Activated naive CD4-positive, alpha-beta T cell treated with anti-CD3 and anti-CD28 coated beads, Interleukin-2, amount 10 ng/mL, durations not matched to agents 7 days and 5 days (primary cell): ENCODE measurements at regions not wholly inside any gene's neighbourhood (a gene's known extent, or its start where the extent isn't known, plus 50 kb on each side); places are given as distances from the start of the nearest gene placed in this dataset.

ENCODE experiments used
- CTCF ChIA-PET: fragments of 350-600 bp; sonication (Branson Sonifier 250); formaldehyde crosslinking; loops from one replicate; lab custom pipeline; 2021; ENCODE audit warnings: antibody characterized with exemption; lab: Charles Lee
- DNase-seq: peaks from one replicate; pipeline ENCODE4 v3.0.0-alpha.2; 2020
- H3K27ac Mint-ChIP-seq: one replicate; pipeline ENCODE4 v1.8.0; 2021; ENCODE audit warnings: mild to moderate bottlenecking, moderate library complexity, mixed read lengths
- H3K27me3 Mint-ChIP-seq: one replicate; pipeline ENCODE4 v1.8.0; 2021; ENCODE audit warnings: mild to moderate bottlenecking, mixed read lengths
- H3K36me3 Mint-ChIP-seq: one replicate; pipeline ENCODE4 v1.8.0; 2021; ENCODE audit warnings: mixed read lengths
- H3K4me1 Mint-ChIP-seq: one replicate; pipeline ENCODE4 v1.8.0; 2021; ENCODE audit warnings: mixed read lengths
- H3K4me3 Mint-ChIP-seq: one replicate; pipeline ENCODE4 v1.8.0; 2021; ENCODE audit warnings: mild to moderate bottlenecking, moderate library complexity, mixed read lengths
- H3K9me3 Mint-ChIP-seq: one replicate; pipeline ENCODE4 v1.8.0; 2021; ENCODE audit warnings: mixed read lengths

DNA sequence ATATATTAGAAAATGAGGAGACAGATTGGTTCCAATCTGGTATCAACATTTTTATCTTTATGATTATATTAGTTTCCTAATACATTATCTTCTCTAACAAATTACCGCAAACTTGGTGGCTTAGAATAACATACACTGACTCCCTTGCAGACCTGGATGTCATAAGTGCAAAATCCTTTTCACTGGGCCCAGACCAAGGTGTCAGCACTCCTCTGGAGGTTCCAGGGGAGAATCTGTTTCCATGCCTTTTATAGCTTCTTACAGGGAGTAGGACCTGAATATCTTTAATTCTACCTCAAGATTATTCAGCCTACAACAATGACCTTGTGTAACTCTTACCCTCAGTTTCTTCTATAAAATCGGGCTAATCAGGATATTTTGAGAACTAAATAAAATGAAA is 329.9 kb upstream of the GRM3 start:
- Mint-ChIP-seq H3K27ac (no peak overlapping the region), H3K4me1 (no peaks in the 10 kb centered on the region)

DNA sequence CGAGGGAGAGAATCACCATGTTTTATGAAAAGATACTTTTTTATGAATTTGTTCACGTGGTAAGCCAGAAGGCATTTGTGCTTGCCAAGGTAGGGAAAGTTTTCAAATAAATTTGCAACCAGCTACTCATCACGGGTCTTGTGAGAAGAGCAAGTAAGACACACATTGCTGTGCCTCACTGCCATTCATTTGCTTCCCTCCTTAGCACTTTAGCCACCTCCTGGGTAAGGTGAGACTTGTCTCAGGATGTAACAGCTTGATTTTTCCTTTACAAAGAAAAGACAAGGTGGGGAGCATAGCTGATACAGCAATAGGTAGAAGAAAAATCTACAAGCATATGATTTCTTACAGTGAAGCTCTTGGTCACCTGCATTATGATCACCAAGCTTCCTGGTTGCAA is 342.4 kb upstream of the GRM3 start:
- Mint-ChIP-seq H3K27ac (no peak overlapping the region), H3K36me3 (no peaks in the 10 kb centered on the region), H3K4me3 (no peak overlapping the region), H3K27me3 (no peaks in the 10 kb centered on the region), H3K9me3 (no peaks in the 10 kb centered on the region), H3K4me1 (no peaks in the 10 kb centered on the region)
- DNase-seq = no peak
- CTCF ChIA-PET = no interaction called here

More for the DNA sequence above, 329.9 kb upstream of the GRM3 start:
- Mint-ChIP-seq H3K27me3 (no peaks in the 10 kb centered on the region), H3K4me3 (no peak overlapping the region), H3K9me3 (no peaks in the 10 kb centered on the region), H3K36me3 (no peaks in the 10 kb centered on the region)
- no peak for DNase-seq
- CTCF ChIA-PET = no interaction called here

DNA sequence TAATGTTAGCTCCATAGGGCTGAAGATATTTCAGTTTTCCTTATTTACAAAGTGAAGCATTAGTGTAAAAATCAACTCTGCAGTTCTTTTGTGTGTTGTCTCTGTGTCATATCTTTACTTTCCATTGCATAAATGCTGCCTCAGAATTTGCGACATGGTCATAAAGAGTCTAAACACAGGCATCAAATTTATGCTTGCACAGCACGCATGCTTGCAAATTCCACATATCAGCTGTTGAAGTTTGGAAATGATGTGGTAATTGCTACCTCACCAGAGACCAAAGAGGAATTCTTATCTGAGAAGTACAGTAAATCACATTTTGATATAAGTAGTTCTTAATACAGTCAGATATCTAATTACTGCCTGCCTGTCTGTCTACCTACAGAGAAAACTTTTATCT is 348.2 kb upstream of the GRM3 start:
- H3K9me3 Mint-ChIP-seq = no peaks in the 10 kb centered on the region
- no peaks in the 10 kb centered on the region for H3K4me1 Mint-ChIP-seq
- CTCF ChIA-PET = no interaction called here
- DNase-seq = no peak
- H3K36me3 Mint-ChIP-seq = no peaks in the 10 kb centered on the region
- H3K4me3 Mint-ChIP-seq = no peak overlapping the region
- no peak overlapping the region for H3K27ac Mint-ChIP-seq
- H3K27me3 Mint-ChIP-seq = no peaks in the 10 kb centered on the region

DNA sequence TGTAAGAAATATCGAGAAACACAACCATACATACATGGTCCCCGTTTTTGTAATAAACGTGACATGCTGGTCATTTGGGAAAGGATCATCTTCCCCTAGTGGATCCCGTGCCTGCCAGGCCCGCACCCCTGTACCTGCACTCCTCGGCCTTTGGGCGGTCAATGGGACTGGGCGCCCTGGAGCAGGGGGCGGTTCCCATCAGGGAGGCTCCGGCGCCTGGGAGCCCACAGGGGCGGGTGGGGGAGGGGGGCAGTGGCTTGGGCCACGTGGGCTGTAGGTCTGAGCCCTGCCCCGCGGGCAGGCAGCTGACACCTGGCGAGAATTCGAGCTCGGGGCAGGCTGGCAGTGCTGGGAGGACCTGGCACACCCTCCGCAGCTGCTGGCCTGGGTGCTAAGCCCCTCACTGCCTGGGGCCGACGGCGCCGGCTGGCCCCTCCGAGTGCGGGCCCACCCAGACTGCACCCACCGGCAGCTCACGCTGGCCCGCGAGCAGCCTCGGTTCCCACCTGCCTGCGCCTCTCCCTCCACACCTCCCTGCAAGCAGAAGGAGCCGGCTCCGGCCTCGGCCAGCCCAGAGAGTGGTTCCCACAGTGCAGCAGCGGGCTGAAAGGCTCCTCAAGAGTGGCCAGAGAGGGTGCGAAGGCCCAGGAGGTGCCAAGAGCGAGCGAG is 361.6 kb upstream of the GRM3 start:
- no peaks in the 10 kb centered on the region for H3K4me1 Mint-ChIP-seq
- H3K4me3 Mint-ChIP-seq = no peak overlapping the region
- H3K36me3 Mint-ChIP-seq = no peaks in the 10 kb centered on the region
- CTCF ChIA-PET = no interaction called here
- peaks cover 1% of the 10 kb centered on the region for H3K9me3 Mint-ChIP-seq
- no peak for DNase-seq
- H3K27ac Mint-ChIP-seq = no peak overlapping the region
- H3K27me3 Mint-ChIP-seq = no peaks in the 10 kb centered on the region

DNA sequence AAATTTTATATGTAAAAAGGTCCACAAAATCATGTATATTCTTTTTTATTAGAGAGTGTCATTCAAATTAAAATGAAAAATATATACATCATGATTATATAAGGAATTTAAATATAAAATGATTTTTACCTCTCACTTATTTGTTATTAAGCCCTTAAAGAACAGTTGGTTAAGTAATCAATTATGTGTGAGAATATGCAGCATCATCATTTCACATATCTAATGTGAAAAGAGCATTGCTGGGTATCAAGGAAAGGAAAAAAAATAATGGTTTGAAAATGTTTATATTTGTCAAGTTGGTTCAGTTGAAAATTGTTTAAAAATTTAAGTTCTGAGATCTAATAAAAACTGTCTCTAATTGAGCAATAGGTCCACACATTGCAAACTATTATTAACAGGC is 363.6 kb upstream of the GRM3 start:
- no peak overlapping the region for H3K27ac Mint-ChIP-seq
- CTCF ChIA-PET = no interaction called here
- no peaks in the 10 kb centered on the region for H3K36me3 Mint-ChIP-seq
- peaks cover 2% of the 10 kb centered on the region for H3K9me3 Mint-ChIP-seq
- H3K27me3 Mint-ChIP-seq = no peaks in the 10 kb centered on the region
- DNase-seq = no peak
- H3K4me1 Mint-ChIP-seq = no peaks in the 10 kb centered on the region
- no peak overlapping the region for H3K4me3 Mint-ChIP-seq

DNA sequence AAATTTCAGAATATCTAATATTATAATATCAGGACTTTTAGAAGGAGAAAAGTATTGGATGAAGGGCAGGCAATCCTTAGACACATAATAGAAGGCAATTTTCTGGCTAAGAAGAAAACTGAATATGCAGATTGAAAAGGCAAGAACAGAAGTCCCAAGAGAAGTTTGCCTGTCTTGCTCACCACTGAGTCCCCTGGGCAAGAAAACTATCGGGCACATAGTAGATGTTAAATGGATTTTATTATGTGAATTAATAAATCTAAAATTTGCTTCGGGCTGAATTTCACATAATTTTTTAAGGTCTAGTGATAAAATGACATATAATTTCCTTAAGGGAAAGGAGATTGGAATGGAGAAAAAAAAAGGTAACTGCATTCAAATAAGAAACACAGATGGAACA is 380.9 kb upstream of the GRM3 start:
- no peak overlapping the region for H3K27ac Mint-ChIP-seq
- CTCF ChIA-PET = no interaction called here

DNA sequence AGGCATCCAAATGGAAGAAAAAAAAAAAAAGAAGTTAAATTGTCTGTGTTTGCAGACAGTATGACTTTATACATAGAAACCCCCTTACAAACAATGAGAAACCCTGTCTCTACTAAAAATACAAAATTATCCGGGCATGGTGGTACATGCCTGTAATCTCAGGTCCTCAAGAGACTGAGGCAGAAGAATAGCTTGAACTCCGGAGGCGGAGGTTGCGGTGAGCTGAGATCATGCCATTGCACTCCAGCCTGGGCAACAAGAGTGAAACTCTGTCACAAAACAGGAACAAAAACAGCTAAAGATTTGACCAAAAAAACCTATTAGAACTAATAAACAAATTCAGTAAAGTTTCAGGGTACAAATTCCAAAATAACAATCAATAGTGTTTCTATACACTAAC is 385.8 kb upstream of the GRM3 start:
- Mint-ChIP-seq H3K27me3 (no peaks in the 10 kb centered on the region), H3K9me3 (peaks cover 16% of the 10 kb centered on the region), H3K4me3 (no peak overlapping the region), H3K27ac (no peak overlapping the region), H3K4me1 (no peaks in the 10 kb centered on the region), H3K36me3 (no peaks in the 10 kb centered on the region)
- CTCF ChIA-PET = no interaction called here
- no peak for DNase-seq

More for the DNA sequence above, 380.9 kb upstream of the GRM3 start:
- Mint-ChIP-seq H3K36me3 (no peaks in the 10 kb centered on the region), H3K4me1 (no peaks in the 10 kb centered on the region), H3K27me3 (no peaks in the 10 kb centered on the region), H3K9me3 (peaks cover 6% of the 10 kb centered on the region), H3K4me3 (no peak overlapping the region)
- DNase-seq = no peak

DNA sequence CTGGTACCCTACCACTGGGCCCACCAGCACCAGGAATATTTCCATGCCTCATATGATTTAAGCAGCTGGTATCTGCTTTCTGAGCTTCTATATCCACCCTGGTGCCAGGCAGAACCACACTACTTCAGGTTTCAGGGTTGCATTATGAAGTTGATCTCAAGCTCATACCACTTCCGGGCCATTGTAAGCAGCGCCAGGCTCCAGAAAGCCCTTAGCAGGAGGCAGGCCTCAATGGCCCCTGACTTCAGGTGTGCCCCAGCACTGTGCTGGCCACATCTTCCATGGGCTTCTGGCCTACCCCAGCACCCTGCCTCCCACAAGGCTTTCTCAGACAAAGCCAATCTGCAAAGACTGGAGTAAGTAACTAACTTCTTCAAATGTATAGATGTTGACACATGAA is 391.3 kb upstream of the GRM3 start:
- H3K4me1 Mint-ChIP-seq = no peaks in the 10 kb centered on the region
- H3K9me3 Mint-ChIP-seq = peaks cover 17% of the 10 kb centered on the region
- CTCF ChIA-PET = no interaction called here
- no peaks in the 10 kb centered on the region for H3K27me3 Mint-ChIP-seq
- H3K27ac Mint-ChIP-seq = no peak overlapping the region
- no peaks in the 10 kb centered on the region for H3K36me3 Mint-ChIP-seq
- H3K4me3 Mint-ChIP-seq = no peak overlapping the region
- no peak for DNase-seq

DNA sequence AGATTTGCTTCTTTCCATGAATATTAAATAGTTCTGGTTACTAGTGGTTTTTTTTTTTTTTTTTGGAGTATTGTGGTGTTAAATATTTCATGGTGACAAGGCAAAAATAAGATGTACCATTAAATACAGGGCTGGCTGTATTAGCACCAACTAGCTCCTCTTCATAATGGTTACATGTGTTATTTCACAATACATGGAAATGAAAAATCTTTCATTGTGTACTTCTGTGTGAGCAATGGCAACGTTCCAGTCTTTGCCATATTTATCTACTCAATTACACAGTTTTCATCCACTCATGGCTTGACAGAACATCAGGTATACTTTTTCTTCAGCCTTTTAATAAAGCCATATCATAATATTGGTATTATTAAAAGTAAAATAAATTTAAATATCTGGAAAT is 394.7 kb upstream of the GRM3 start:
- CTCF ChIA-PET = no interaction called here
- no peaks in the 10 kb centered on the region for H3K4me1 Mint-ChIP-seq
- H3K36me3 Mint-ChIP-seq = no peaks in the 10 kb centered on the region
- no peak overlapping the region for H3K27ac Mint-ChIP-seq
- no peak overlapping the region for H3K4me3 Mint-ChIP-seq
- no peaks in the 10 kb centered on the region for H3K27me3 Mint-ChIP-seq
- H3K9me3 Mint-ChIP-seq = peaks cover 15% of the 10 kb centered on the region
- no peak for DNase-seq

DNA sequence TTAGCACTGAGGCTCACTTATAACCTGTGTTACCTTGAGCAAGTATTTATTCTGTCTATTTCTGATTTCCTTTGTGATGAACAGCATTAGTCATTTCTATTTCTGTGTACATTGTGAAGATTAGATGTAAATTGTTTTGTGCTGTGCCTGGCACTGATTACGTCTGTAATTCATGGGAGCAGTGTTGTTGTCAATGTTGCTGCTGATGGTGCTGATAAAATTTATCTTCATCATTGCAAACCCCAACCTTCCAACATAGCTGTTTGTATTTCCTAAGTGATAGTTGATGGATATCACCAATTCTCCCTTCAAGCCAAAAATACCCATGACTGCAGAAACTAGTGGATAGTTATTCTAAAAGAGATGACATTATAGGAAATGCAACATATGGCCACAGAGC is 400.5 kb upstream of the GRM3 start:
- H3K4me3 Mint-ChIP-seq = no peak overlapping the region
- H3K9me3 Mint-ChIP-seq = peaks cover 6% of the 10 kb centered on the region
- DNase-seq = no peak
- no peaks in the 10 kb centered on the region for H3K27me3 Mint-ChIP-seq
- H3K36me3 Mint-ChIP-seq = no peaks in the 10 kb centered on the region
- CTCF ChIA-PET = no interaction called here
- no peaks in the 10 kb centered on the region for H3K4me1 Mint-ChIP-seq
- H3K27ac Mint-ChIP-seq = no peak overlapping the region

DNA sequence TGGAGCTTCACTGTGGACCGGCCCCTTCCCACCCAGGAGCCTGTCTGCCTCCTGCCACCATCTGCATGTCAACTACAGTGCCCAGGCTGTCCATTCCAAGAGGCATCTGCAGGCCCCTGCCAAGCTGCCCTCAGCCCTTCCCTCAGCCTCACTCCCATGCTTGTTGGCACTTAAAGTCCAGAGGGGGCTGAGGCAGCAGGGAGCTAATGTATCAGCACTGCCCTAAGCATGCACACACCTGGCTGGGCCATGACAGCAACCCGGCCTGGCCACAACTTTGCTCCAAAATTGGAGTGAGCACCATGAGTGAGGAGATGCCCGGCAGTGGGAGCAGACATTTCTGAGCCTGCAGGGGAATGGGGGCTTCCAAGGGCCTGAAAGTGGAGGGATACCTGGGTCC is 417.5 kb upstream of the GRM3 start:
- Mint-ChIP-seq H3K9me3 (peaks cover 22% of the 10 kb centered on the region), H3K4me1 (no peaks in the 10 kb centered on the region), H3K27me3 (no peaks in the 10 kb centered on the region), H3K27ac (no peak overlapping the region), H3K36me3 (no peaks in the 10 kb centered on the region), H3K4me3 (no peak overlapping the region)
- CTCF ChIA-PET = no interaction called here
- DNase-seq = no peak

DNA sequence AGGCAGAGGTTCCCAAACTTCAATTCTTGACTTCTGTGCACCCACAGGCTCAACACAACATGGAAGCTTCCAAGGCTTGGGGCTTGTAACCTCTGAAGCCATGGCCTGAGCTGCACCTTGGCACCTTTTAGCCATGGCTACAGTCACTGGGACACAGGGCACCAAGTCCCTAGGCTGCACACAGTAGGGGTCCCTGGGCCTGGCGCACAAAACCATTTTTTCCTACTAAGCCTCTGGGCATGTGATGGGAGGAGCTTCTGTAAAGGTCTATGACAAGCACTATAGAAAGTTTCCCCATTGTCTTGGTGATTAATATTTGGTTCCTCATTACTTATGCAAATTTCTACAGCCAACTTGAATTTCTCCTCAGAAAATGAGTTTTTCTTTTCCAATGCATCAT is 420.9 kb upstream of the GRM3 start:
- no peak overlapping the region for H3K27ac Mint-ChIP-seq
- no peaks in the 10 kb centered on the region for H3K36me3 Mint-ChIP-seq
- no peak overlapping the region for H3K4me3 Mint-ChIP-seq
- CTCF ChIA-PET = no interaction called here
- DNase-seq = no peak
- no peaks in the 10 kb centered on the region for H3K4me1 Mint-ChIP-seq
- H3K9me3 Mint-ChIP-seq = peaks cover 22% of the 10 kb centered on the region
- H3K27me3 Mint-ChIP-seq = no peaks in the 10 kb centered on the region

DNA sequence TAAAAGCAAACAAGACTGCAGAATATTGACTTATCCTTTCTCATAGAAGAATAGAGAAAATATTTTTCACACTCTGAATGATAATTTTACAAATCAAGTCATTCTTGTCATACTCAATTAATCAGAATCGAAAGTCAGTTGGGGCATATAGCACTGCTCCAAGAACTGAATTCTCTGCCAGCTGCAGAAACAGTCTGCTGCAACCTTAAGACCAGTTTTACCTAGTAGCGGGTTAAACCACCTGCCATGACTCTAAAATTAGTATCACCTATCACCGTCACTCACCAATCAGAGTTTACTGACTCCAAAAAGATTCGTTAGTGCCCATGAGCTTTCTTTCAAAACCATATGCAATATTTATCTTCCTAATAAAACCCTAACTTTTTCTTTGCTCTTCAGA is 429.0 kb upstream of the GRM3 start:
- Mint-ChIP-seq H3K4me3 (no peak overlapping the region), H3K9me3 (no peaks in the 10 kb centered on the region), H3K4me1 (no peaks in the 10 kb centered on the region), H3K27me3 (no peaks in the 10 kb centered on the region), H3K36me3 (no peaks in the 10 kb centered on the region), H3K27ac (no peak overlapping the region)
- CTCF ChIA-PET = interaction anchor here (0.6 kb wide), 1 partner anchor 63 kb away, joined by 4 read pairs; no protein-coding TSS in a partner anchor
- no peak for DNase-seq

DNA sequence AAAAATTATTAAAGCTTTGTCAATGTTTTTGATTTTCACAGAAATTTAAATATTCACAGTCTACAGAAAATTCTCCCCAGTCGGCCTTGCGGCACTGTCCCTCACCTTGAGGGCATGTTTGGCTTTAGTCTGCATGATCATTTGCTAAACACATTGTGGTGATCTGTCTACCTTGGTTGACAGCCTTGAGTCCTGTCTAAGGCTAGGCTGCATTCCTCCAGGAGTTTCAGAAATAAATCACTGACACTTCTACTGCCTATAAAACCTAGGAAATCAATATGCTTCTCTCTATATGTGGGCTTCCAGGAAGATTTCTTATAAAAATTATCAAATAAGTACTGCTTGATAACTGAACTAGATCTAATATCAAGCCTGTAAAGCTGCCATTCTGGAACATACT is 430.7 kb upstream of the GRM3 start:
- no peak for DNase-seq
- Mint-ChIP-seq H3K27me3 (no peaks in the 10 kb centered on the region), H3K9me3 (no peaks in the 10 kb centered on the region), H3K36me3 (no peaks in the 10 kb centered on the region), H3K4me1 (no peaks in the 10 kb centered on the region), H3K4me3 (no peak overlapping the region), H3K27ac (no peak overlapping the region)
- CTCF ChIA-PET = no interaction called here

DNA sequence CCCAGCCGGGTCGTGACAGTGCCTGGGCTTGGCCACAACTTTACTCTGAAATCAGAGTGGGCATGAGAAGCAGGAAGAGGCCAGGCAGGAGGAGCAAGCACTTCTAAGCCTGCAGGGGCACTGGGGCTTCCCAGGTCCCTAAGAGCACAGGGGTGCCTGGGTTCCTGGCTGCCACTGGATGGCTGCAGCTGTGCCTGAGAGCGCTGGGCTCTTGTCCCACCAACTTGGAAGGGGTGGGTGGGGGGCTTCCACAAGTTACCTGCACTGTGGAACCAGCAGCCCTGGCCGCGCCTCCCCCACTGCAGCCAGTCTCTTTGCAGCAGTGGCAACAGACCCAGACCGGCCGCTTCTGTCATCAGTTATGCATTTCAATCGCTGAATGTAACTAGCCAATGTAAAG is 434.7 kb upstream of the GRM3 start:
- H3K4me1 Mint-ChIP-seq = no peaks in the 10 kb centered on the region
- peaks cover 3% of the 10 kb centered on the region for H3K9me3 Mint-ChIP-seq
- CTCF ChIA-PET = no interaction called here
- no peaks in the 10 kb centered on the region for H3K36me3 Mint-ChIP-seq
- H3K27ac Mint-ChIP-seq = no peak overlapping the region
- no peak for DNase-seq
- H3K4me3 Mint-ChIP-seq = no peak overlapping the region
- no peaks in the 10 kb centered on the region for H3K27me3 Mint-ChIP-seq

DNA sequence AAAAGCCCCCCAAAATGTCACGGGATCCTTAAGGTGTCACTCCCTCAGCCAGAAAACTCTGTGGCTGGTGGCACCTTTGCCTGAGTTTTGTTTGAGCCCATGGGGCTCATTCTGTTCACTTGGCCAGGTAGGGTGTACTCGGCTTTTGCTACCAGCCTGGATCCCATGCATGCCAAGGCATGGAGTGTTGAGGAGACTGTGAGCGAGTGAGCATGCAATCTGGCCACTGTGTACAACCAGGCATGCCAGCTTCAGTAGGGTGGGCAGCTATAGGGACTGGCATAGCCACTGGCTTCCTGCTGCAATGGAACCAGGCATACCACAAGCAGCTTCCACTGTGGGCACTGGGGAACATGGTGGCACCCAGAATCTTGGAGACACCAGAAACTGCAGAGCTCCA is 436.0 kb upstream of the GRM3 start:
- no peaks in the 10 kb centered on the region for H3K27me3 Mint-ChIP-seq
- H3K27ac Mint-ChIP-seq = no peak overlapping the region
- CTCF ChIA-PET = no interaction called here
- DNase-seq = no peak
- no peaks in the 10 kb centered on the region for H3K36me3 Mint-ChIP-seq
- H3K4me1 Mint-ChIP-seq = no peaks in the 10 kb centered on the region
- no peak overlapping the region for H3K4me3 Mint-ChIP-seq
- H3K9me3 Mint-ChIP-seq = peaks cover 6% of the 10 kb centered on the region
